HepG2 (cell line): ENCODE measurements at regions not wholly inside any gene's neighbourhood (a gene's known extent, or its start where the extent isn't known, plus 50 kb on each side); places are given as distances from the start of the nearest gene placed in this dataset.

Experiments
- ATAC-seq: fragments of 200-7000 bp; cut with Tn5 transposase; 3 replicates; pipeline ENCODE4 v1.9.1; 2020; ENCODE audit warnings: mild to moderate bottlenecking, moderate library complexity
- BruUV-seq: library from RNA; stranded (reverse); fragments of 400-500 nt; replicated peaks from 2 replicates; lab custom pipeline; 2021; lab: Mats Ljungman, UMichigan
- CTCF ChIA-PET: fragments of 300-600 bp; formaldehyde crosslinking; extraction: SDS; loops from one replicate; lab custom pipeline; 2021; ENCODE audit warnings: low total read pairs, inconsistent platforms, low intra/inter-chr PET ratio; lab: Yijun Ruan, JAX
- POLR2A ChIA-PET: fragments of 350-600 bp; sonication (Branson Sonifier 250); formaldehyde crosslinking; loops from one replicate; lab custom pipeline; 2020; ENCODE audit warnings: antibody characterized with exemption, inconsistent platforms; lab: Yijun Ruan, JAX
- DNase-seq: peaks from one replicate; pipeline ENCODE4 v3.0.0-alpha.2; 2015; ENCODE audit warnings: low spot score
- FAIRE-seq: peaks from 3 replicates; lab custom pipeline; 2011; peaks lifted over from hg19 to GRCh38; lab: Jason Lieb, UNC
- H2AFZ ChIP-seq: one replicate; pipeline ENCODE4 v1.6.1; 2011; ENCODE audit warnings: low read length, inconsistent platforms
- H3K27ac ChIP-seq: fragments of 300-600 bp; 3 replicates; pipeline ENCODE4 v1.8.0; 2011; ENCODE audit warnings: mixed run types, mild to moderate bottlenecking, mixed read lengths, low read length, inconsistent platforms; ENCODE audit not compliant: insufficient read depth; ENCODE audit errors: extremely low read length
- H3K27me3 ChIP-seq, 2 experiments: fragments of 200-600 bp in 1 of 2; 2 replicates in 1 of 2; 3 replicates in 1 of 2; pipeline versions ENCODE4 v1.6.0 to v1.8.0; 2011; ENCODE audit warnings: low read length in 2 of 2, mild to moderate bottlenecking in 2 of 2, moderate library complexity in 2 of 2, inconsistent platforms in 1 of 2; ENCODE audit not compliant: insufficient read depth in 2 of 2, control insufficient read depth in 1 of 2
- H3K36me3 ChIP-seq, 2 experiments: fragments of 200-600 bp in 1 of 2; replicated peaks in 1 of 2; 2 replicates in 1 of 2; 3 replicates in 1 of 2; pipeline versions ENCODE4 v1.5.1 to v1.8.0; 2011; ENCODE audit warnings: low read length in 2 of 2, inconsistent platforms in 1 of 2; ENCODE audit not compliant: insufficient read depth in 2 of 2, control insufficient read depth in 1 of 2
- H3K4me1 ChIP-seq: 2 replicates; pipeline ENCODE4 v1.5.1; 2012; ENCODE audit warnings: low read length, inconsistent platforms; ENCODE audit not compliant: insufficient read depth
- H3K4me2 ChIP-seq: 2 replicates; pipeline ENCODE4 v1.6.0; 2011; ENCODE audit warnings: low read depth, low read length, inconsistent platforms
- H3K4me3 ChIP-seq, 3 experiments: fragments of 200-600 bp in 1 of 3; sonication (generic), shearing (Covaris generic) in 1 of 3; replicated peaks in 1 of 3; 2 replicates each; pipeline ENCODE4 v1.5.1; 2011 to 2016; ENCODE audit warnings: low read length in 3 of 3, inconsistent platforms in 2 of 3, low read depth in 2 of 3, mild to moderate bottlenecking in 2 of 3, control low read depth in 1 of 3, mixed read lengths in 1 of 3; ENCODE audit not compliant: insufficient read depth in 1 of 3
- H3K79me2 ChIP-seq: one replicate; pipeline ENCODE4 v1.6.1; 2011; ENCODE audit warnings: low read length, inconsistent platforms; ENCODE audit not compliant: insufficient read depth
- H3K9ac ChIP-seq: 2 replicates; pipeline ENCODE4 v1.6.0; 2011; ENCODE audit warnings: mild to moderate bottlenecking, low read depth, low read length, inconsistent platforms; ENCODE audit not compliant: insufficient read depth
- H3K9me3 ChIP-seq: 2 replicates; pipeline ENCODE4 v1.5.1; 2012; ENCODE audit warnings: mild to moderate bottlenecking, low read length
- H4K20me1 ChIP-seq: 2 replicates; pipeline ENCODE4 v1.6.0; 2011; ENCODE audit warnings: inconsistent platforms, mild to moderate bottlenecking, low read length, moderate library complexity; ENCODE audit not compliant: insufficient read depth
- HDAC6 ChIP-seq: fragments of 200-600 bp; sonication (generic); IDR thresholded peaks from 2 replicates; pipeline ENCODE4 v1.7.0; 2017; ENCODE audit warnings: mild to moderate bottlenecking, antibody characterized with exemption, low read length, low read depth
- HOXA9 ChIP-seq: sonication (generic); formaldehyde crosslinking; IDR thresholded peaks from 2 replicates; pipeline ENCODE4 v1.8.1; 2022; ENCODE audit warnings: missing genetic modification reagents, mild to moderate bottlenecking, moderate library complexity, borderline replicate concordance
- KDM5A ChIP-seq: fragments of 200-600 bp; sonication (generic); IDR thresholded peaks from 2 replicates; pipeline ENCODE4 v1.7.0; 2018; ENCODE audit warnings: antibody characterized with exemption, mild to moderate bottlenecking, low read length, borderline replicate concordance
- PLRG1 ChIP-seq: fragments of 450-650 bp; conservative IDR thresholded peaks from 2 replicates; pipeline ENCODE4 v1.6.1; 2016
- SP4 ChIP-seq: sonication (generic); formaldehyde crosslinking; IDR thresholded peaks from 2 replicates; pipeline ENCODE4 v1.8.1; 2023; ENCODE audit warnings: mild to moderate bottlenecking, missing genetic modification reagents
- ZNF557 ChIP-seq: sonication (generic); formaldehyde crosslinking; IDR thresholded peaks from 2 replicates; pipeline ENCODE4 v1.4.0; 2020; ENCODE audit warnings: missing genetic modification reagents
- ZNF562 ChIP-seq: sonication (generic); formaldehyde crosslinking; IDR thresholded peaks from 2 replicates; pipeline ENCODE4 v1.8.0; 2022; ENCODE audit warnings: missing genetic modification reagents, borderline replicate concordance
- ZNF598 ChIP-seq: sonication (generic); formaldehyde crosslinking; IDR thresholded peaks from 2 replicates; pipeline ENCODE4 v1.5.1; 2020; ENCODE audit warnings: mild to moderate bottlenecking, missing genetic modification reagents, borderline replicate concordance
- ZNF766 ChIP-seq: sonication (generic); formaldehyde crosslinking; IDR thresholded peaks from 2 replicates; pipeline ENCODE4 v1.5.0; 2020; ENCODE audit warnings: missing genetic modification reagents, borderline replicate concordance
- WGBS: methylation state at CpG from one replicate; pipeline ENCODE4 v1.1.6; 2017; ENCODE audit warnings: low lambda C conversion rate; 5-methylcytosine and 5-hydroxymethylcytosine counted together
- in situ Hi-C: cut with HindIII; loops from 2 replicates; pipeline ENCODE4 v1.10.0; 2017; ENCODE audit warnings: low pct_unique_long_range_greater_than_20kb; ENCODE audit not compliant: extremely low pct_ligation_motif_present
- intact Hi-C: fragments of 100-400 bp; cut with micrococcal nuclease; formaldehyde crosslinking; loops from one replicate; pipeline ENCODE4 v1.10.0; 2022; ENCODE audit not compliant: unreplicated experiment
- TF ChIP-seq, protein P1 (sequence below): sonication (generic); formaldehyde crosslinking; IDR thresholded peaks from 2 replicates; pipeline ENCODE4 v1.5.1; 2020; ENCODE audit warnings: missing genetic modification reagents, mild to moderate bottlenecking, borderline replicate concordance
- TF ChIP-seq, protein P2 (sequence below): sonication (generic); formaldehyde crosslinking; IDR thresholded peaks from 2 replicates; pipeline ENCODE4 v1.4.0; 2020; ENCODE audit warnings: mild to moderate bottlenecking, missing genetic modification reagents, borderline replicate concordance

DNA sequence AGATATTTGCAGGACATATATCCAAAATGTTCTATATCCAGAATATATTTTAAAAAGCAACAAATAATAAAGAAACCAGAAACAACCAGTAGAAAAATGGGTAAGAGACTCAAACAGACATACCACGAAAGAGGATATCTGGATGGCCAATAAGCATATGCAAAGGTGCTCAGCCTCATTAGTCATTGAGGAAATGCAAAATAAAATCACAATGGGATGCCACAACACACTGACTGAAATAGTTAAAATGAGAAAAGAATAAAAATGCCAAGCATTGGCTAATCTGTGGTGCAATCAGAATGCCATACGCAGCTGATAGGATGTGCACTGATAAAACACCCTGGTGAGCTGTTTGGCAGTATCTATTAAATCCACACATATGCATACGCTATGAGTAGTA, 265.8 kb upstream of the ANKH start:
- no peaks in the 10 kb centered on the region for H3K27me3 ChIP-seq
- in situ Hi-C loops (no loop called here), intact Hi-C loops (no loop called here)
- H2AFZ ChIP-seq, result no peak overlapping the region
- POLR2A ChIA-PET, result no interaction called here
- no peaks in the 10 kb centered on the region for H3K36me3 ChIP-seq
- H3K4me1 ChIP-seq, result no peaks in the 10 kb centered on the region
- no peak overlapping the region for H3K4me2 ChIP-seq
- BruUV-seq, result no TSS peak
- ATAC-seq, result no peak
- H3K9ac ChIP-seq, result no peak overlapping the region
- H4K20me1 ChIP-seq, result no peaks in the 10 kb centered on the region
- 2% methylated on average over 3 of the region's 3 CpGs for WGBS
- H3K27ac ChIP-seq, result no peak overlapping the region
- no peak for DNase-seq
- no peak for TF ChIP-seq SP4 (CRISPR knock-in tag)
- no peak for TF ChIP-seq HOXA9 (CRISPR knock-in tag)
- no peak for TF ChIP-seq ZNF557
- TF ChIP-seq PLRG1, result no peak
- no peak for TF ChIP-seq ZNF598
- TF ChIP-seq, protein P1, sequence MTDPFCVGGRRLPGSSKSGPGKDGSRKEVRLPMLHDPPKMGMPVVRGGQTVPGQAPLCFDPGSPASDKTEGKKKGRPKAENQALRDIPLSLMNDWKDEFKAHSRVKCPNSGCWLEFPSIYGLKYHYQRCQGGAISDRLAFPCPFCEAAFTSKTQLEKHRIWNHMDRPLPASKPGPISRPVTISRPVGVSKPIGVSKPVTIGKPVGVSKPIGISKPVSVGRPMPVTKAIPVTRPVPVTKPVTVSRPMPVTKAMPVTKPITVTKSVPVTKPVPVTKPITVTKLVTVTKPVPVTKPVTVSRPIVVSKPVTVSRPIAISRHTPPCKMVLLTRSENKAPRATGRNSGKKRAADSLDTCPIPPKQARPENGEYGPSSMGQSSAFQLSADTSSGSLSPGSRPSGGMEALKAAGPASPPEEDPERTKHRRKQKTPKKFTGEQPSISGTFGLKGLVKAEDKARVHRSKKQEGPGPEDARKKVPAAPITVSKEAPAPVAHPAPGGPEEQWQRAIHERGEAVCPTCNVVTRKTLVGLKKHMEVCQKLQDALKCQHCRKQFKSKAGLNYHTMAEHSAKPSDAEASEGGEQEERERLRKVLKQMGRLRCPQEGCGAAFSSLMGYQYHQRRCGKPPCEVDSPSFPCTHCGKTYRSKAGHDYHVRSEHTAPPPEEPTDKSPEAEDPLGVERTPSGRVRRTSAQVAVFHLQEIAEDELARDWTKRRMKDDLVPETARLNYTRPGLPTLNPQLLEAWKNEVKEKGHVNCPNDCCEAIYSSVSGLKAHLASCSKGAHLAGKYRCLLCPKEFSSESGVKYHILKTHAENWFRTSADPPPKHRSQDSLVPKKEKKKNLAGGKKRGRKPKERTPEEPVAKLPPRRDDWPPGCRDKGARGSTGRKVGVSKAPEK (CRISPR knock-in tag), result no peak
- TF ChIP-seq, protein P2, sequence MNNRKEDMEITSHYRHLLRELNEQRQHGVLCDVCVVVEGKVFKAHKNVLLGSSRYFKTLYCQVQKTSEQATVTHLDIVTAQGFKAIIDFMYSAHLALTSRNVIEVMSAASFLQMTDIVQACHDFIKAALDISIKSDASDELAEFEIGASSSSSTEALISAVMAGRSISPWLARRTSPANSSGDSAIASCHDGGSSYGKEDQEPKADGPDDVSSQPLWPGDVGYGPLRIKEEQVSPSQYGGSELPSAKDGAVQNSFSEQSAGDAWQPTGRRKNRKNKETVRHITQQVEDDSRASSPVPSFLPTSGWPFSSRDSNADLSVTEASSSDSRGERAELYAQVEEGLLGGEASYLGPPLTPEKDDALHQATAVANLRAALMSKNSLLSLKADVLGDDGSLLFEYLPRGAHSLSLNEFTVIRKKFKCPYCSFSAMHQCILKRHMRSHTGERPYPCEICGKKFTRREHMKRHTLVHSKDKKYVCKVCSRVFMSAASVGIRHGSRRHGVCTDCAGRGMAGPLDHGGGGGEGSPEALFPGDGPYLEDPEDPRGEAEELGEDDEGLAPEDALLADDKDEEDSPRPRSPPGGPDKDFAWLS (CRISPR knock-in tag), result no peak
- no peak for TF ChIP-seq HDAC6
- TF ChIP-seq KDM5A, result no peak
- no peak for TF ChIP-seq ZNF766 (CRISPR knock-in tag)
- TF ChIP-seq ZNF562 (CRISPR knock-in tag), result no peak
- TF ChIP-seq, all 625 proteins: peak for 0
- CTCF ChIA-PET, result no interaction called here
- Histone ChIP-seq H3K9me3 (no peaks in the 10 kb centered on the region), H3K4me3 (no peak overlapping the region), H3K79me2 (no peaks in the 10 kb centered on the region)
- no peak for FAIRE-seq
